K562 (cell line): ENCODE measurements at regions not wholly inside any gene's neighbourhood (a gene's known extent, or its start where the extent isn't known, plus 50 kb on each side); places are given as distances from the start of the nearest gene placed in this dataset.

Experiments
- CEBPG ChIP-seq, 3 experiments: fragments of 200-800 bp in 1 of 3; sonication (Bioruptor generic) in 1 of 3; sonication (generic) in 1 of 3; formaldehyde crosslinking in 1 of 3; IDR thresholded peaks in 2 of 3; conservative IDR thresholded peaks in 1 of 3; 2 replicates each; pipeline versions ENCODE4 v1.6.1 to v1.8.0; 2016 to 2022; ENCODE audit warnings: missing compliant biosample characterization in 2 of 3, missing genetic modification characterization in 2 of 3, mild to moderate bottlenecking in 1 of 3, missing genetic modification reagents in 1 of 3
- DLX4 ChIP-seq: fragments of 250-450 bp; sonication (Bioruptor Pico); IDR thresholded peaks from 2 replicates; pipeline ENCODE4 v1.6.1; 2021; ENCODE audit warnings: mild to moderate bottlenecking
- ESRRA ChIP-seq: fragments of 450-650 bp; IDR thresholded peaks from 2 replicates; pipeline ENCODE4 v1.6.1; 2014; ENCODE audit warnings: low read depth, mild to moderate bottlenecking, moderate library complexity, borderline replicate concordance
- GTF2E2 ChIP-seq: fragments of 200-800 bp; sonication (Bioruptor generic); IDR thresholded peaks from 2 replicates; pipeline ENCODE4 v1.6.1; 2016; ENCODE audit warnings: missing genetic modification characterization, missing compliant biosample characterization
- IRF2 ChIP-seq: sonication (generic); formaldehyde crosslinking; IDR thresholded peaks from 2 replicates; pipeline ENCODE4 v1.8.1; 2022; ENCODE audit warnings: mild to moderate bottlenecking, missing genetic modification reagents
- KHSRP ChIP-seq: fragments of 450-650 bp; IDR thresholded peaks from 2 replicates; pipeline ENCODE4 v1.6.1; 2017
- MAFK ChIP-seq: IDR thresholded peaks from 2 replicates; pipeline ENCODE4 v1.6.1; 2011; ENCODE audit warnings: low read length, improper control_type of control experiment
- MEF2A ChIP-seq: IDR thresholded peaks from 2 replicates; pipeline ENCODE4 v1.6.1; 2011; ENCODE audit warnings: low read depth, mild to moderate bottlenecking, low read length, moderate library complexity; ENCODE audit not compliant: control insufficient read depth
- MTA2 ChIP-seq: fragments of 450-650 bp; IDR thresholded peaks from 2 replicates; pipeline ENCODE4 v1.6.1; 2016; ENCODE audit warnings: low read depth
- NCOA4 ChIP-seq: fragments of 450-650 bp; IDR thresholded peaks from 2 replicates; pipeline ENCODE4 v1.6.1; 2018; ENCODE audit warnings: mild to moderate bottlenecking; ENCODE audit not compliant: partially characterized antibody
- NRF1 ChIP-seq, 2 experiments: fragments of 450-650 bp; IDR thresholded peaks in 1 of 2; conservative IDR thresholded peaks in 1 of 2; 2 replicates each; pipeline ENCODE4 v1.6.1; 2014; ENCODE audit warnings: mild to moderate bottlenecking in 2 of 2
- PREB ChIP-seq: sonication (generic); formaldehyde crosslinking; IDR thresholded peaks from 2 replicates; pipeline ENCODE4 v1.8.1; 2023; ENCODE audit warnings: mild to moderate bottlenecking, missing genetic modification reagents
- SPI1 ChIP-seq: IDR thresholded peaks from 2 replicates; pipeline ENCODE4 v1.6.1; 2011; ENCODE audit warnings: low read depth, low read length, control low read depth, borderline replicate concordance
- TBL1XR1 ChIP-seq, 2 experiments: IDR thresholded peaks; 2 replicates each; pipeline ENCODE4 v1.6.1; 2012; ENCODE audit warnings: improper control_type of control experiment in 2 of 2, low read length in 2 of 2, mild to moderate bottlenecking in 1 of 2
- U2AF1 ChIP-seq: fragments of 200-400 bp; formaldehyde crosslinking; optimal IDR thresholded peaks from 2 replicates; pipeline ENCODE3; 2017; ENCODE audit warnings: mild to moderate bottlenecking, low read depth, low read length, moderate library complexity
- ZKSCAN1 ChIP-seq: fragments of 150-350 bp; IDR thresholded peaks from 2 replicates; pipeline ENCODE4 v1.6.1; 2016; ENCODE audit warnings: low read depth, low read length
- ZNF121 ChIP-seq: sonication (generic); formaldehyde crosslinking; conservative IDR thresholded peaks from 2 replicates; pipeline ENCODE4 v1.8.0; 2022; ENCODE audit warnings: missing genetic modification reagents
- ZNF318 ChIP-seq, 2 experiments: fragments of 450-650 bp; IDR thresholded peaks; 2 replicates each; pipeline ENCODE4 v1.6.1; 2016; ENCODE audit warnings: mild to moderate bottlenecking in 2 of 2, borderline replicate concordance in 1 of 2, low read depth in 1 of 2, moderate library complexity in 1 of 2
- ZNF347 ChIP-seq: fragments of 450-650 bp; formaldehyde crosslinking; IDR thresholded peaks from 2 replicates; pipeline ENCODE4 v1.4.0; 2020; ENCODE audit warnings: low read depth, mild to moderate bottlenecking, moderate library complexity
- ZNF830 ChIP-seq: fragments of 250-450 bp; sonication (Bioruptor Pico); IDR thresholded peaks from 2 replicates; pipeline ENCODE4 v1.5.0; 2021; ENCODE audit warnings: mild to moderate bottlenecking

GRCh38 chr1:113210248-113210647 is 137.2 kb downstream of the LRIG2 start (continued):
- TF ChIP-seq ZNF318 (IDR thresholded peaks at IDR 0.05; ENCODE audit: borderline replicate concordance in 1 of 2, low read depth in 1 of 2) (no peak), DLX4 (no peak), PREB (no peak), CEBPG (CRISPR knock-in tag; IDR thresholded peaks at IDR 0.05) (no peak), CEBPG (tag; conservative IDR thresholded peaks at IDR 0.05 in 1 of 2, IDR thresholded peaks at IDR 0.05 in 1 of 2) (no peak), IRF2 (CRISPR knock-in tag) (no peak), TBL1XR1 (IDR thresholded peaks at IDR 0.05; ENCODE audit: low read length in 2 of 2) (0 out of 4 replicates have a peak, but pooled peaks of 1 of the 2 experiments have one; percentile 22), ZNF347 (CRISPR knock-in tag) (no peak), KHSRP (no peak), MAFK (0 out of 2 replicates have a peak, but pooled peaks have one; percentile 2), ZKSCAN1 (no peak), ZNF830 (no peak), NRF1 (conservative IDR thresholded peaks at IDR 0.05 in 1 of 2, IDR thresholded peaks at IDR 0.05 in 1 of 2) (no peak), NCOA4 (no peak), U2AF1 (no peak), ESRRA (no peak), MTA2 (peak; percentile 37; the same call in 1 of the 2 replicates), ZNF121 (CRISPR knock-in tag) (no peak), SPI1 (peak; percentile 31; the same call in 1 of the 2 replicates), MEF2A (no peak), GTF2E2 (tag) (no peak)
